RWPE1 (cell line): ENCODE measurements at regions not wholly inside any gene's neighbourhood (a gene's known extent, or its start where the extent isn't known, plus 50 kb on each side); places are given as distances from the start of the nearest gene placed in this dataset.

ENCODE experiments used
- CTCF ChIA-PET: fragments of 350-600 bp; sonication (Branson Sonifier 250); formaldehyde crosslinking; extraction: SDS; loops from one replicate; lab custom pipeline; 2021; lab: Yijun Ruan, JAX
- POLR2A ChIA-PET: fragments of 400-600 bp; formaldehyde crosslinking; extraction: SDS; loops from one replicate; lab custom pipeline; 2020; ENCODE audit warnings: antibody characterized with exemption; ENCODE audit not compliant: low non-redundant PET; lab: Yijun Ruan, JAX
- DNase-seq: peaks from one replicate; pipeline ENCODE4 v3.0.0; 2012; ENCODE audit warnings: low spot score
- H3K27ac ChIP-seq: fragments of 450-650 bp; 2 replicates; pipeline ENCODE4 v1.5.1; 2017
- CTCF ChIP-seq: fragments of 450-650 bp; conservative IDR thresholded peaks from 2 replicates; pipeline ENCODE4 v1.5.1; 2017; ENCODE audit warnings: low read depth, mild to moderate bottlenecking

GRCh38 chr2:226330206-226330605, 469.4 kb downstream of the IRS1 start:
- H3K27ac ChIP-seq = no peak overlapping the region
- CTCF ChIA-PET = interaction anchor here (0.6 kb wide), 1 partner anchor 604 kb away, joined by 5 read pairs; no protein-coding TSS in a partner anchor
- TF ChIP-seq CTCF = no peak

GRCh38 chr2:226329180-226329579, 470.4 kb downstream of the IRS1 start:
- H3K27ac ChIP-seq = no peak overlapping the region
- no peak for TF ChIP-seq CTCF
- POLR2A ChIA-PET = no interaction called here
- no peak for DNase-seq
- CTCF ChIA-PET = no interaction called here

More at GRCh38 chr2:226330206-226330605, 469.4 kb downstream of the IRS1 start:
- POLR2A ChIA-PET = no interaction called here
- DNase-seq = no peak

- H3K27ac ChIP-seq = no peak overlapping the region
- DNase-seq = peak; percentile 38
- CTCF ChIA-PET = no interaction called here
- no peak for TF ChIP-seq CTCF
- POLR2A ChIA-PET = no interaction called here
Observed at GRCh38 chr2:226327830-226328229, 471.8 kb downstream of the IRS1 start.

- no peak overlapping the region for H3K27ac ChIP-seq
- DNase-seq = no peak
- ChIA-PET CTCF (no interaction called here), POLR2A (no interaction called here)
- no peak for TF ChIP-seq CTCF
Observed at GRCh38 chr2:226325526-226325925, 474.1 kb downstream of the IRS1 start.

GRCh38 chr2:226320076-226320948, 479.3 kb downstream of the IRS1 start:
- CTCF ChIA-PET = interaction anchor here (0.6 to 0.7 kb wide), 2 partner anchors 431 to 525 kb away, joined by 3 read pairs; no protein-coding TSS in a partner anchor
- no peak for TF ChIP-seq CTCF
- no peak for DNase-seq
- no peak overlapping the region for H3K27ac ChIP-seq
- POLR2A ChIA-PET = no interaction called here

GRCh38 chr2:226317970-226318369, 481.6 kb downstream of the IRS1 start:
- CTCF ChIA-PET = no interaction called here
- POLR2A ChIA-PET = no interaction called here
- TF ChIP-seq CTCF = no peak
- no peak overlapping the region for H3K27ac ChIP-seq
- no peak for DNase-seq
